ENCODE measurements at regions not wholly inside any gene's neighbourhood (a gene's known extent, or its start where the extent isn't known, plus 50 kb on each side); places are given as distances from the start of the nearest gene placed in this dataset.

- DNase-seq (ENCODE audit: low read depth, low spot score): no peak
- ChIA-PET POLR2A (no interaction called here), CTCF (no interaction called here)
- TF ChIP-seq, protein P1, sequence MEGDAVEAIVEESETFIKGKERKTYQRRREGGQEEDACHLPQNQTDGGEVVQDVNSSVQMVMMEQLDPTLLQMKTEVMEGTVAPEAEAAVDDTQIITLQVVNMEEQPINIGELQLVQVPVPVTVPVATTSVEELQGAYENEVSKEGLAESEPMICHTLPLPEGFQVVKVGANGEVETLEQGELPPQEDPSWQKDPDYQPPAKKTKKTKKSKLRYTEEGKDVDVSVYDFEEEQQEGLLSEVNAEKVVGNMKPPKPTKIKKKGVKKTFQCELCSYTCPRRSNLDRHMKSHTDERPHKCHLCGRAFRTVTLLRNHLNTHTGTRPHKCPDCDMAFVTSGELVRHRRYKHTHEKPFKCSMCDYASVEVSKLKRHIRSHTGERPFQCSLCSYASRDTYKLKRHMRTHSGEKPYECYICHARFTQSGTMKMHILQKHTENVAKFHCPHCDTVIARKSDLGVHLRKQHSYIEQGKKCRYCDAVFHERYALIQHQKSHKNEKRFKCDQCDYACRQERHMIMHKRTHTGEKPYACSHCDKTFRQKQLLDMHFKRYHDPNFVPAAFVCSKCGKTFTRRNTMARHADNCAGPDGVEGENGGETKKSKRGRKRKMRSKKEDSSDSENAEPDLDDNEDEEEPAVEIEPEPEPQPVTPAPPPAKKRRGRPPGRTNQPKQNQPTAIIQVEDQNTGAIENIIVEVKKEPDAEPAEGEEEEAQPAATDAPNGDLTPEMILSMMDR (IDR thresholded peaks at IDR 0.05; ENCODE audit: low read depth, low read length): no peak
- no peaks in the 10 kb centered on the region for H3K9me3 ChIP-seq (ENCODE audit: control insufficient read depth, insufficient read depth, low read length)
- H3K27ac ChIP-seq (ENCODE audit: low read depth, low read length): no peak overlapping the region
- H3K4me3 ChIP-seq (ENCODE audit: low read depth, low read length): no peak overlapping the region
- H3K27me3 ChIP-seq (ENCODE audit: control insufficient read depth, insufficient read depth, low read length): peaks cover 7% of the 10 kb centered on the region
Measured at GRCh38 chr9:126128494-126129142, 198.0 kb upstream of the MVB12B start.

- TF ChIP-seq, protein P1 (IDR thresholded peaks at IDR 0.05; ENCODE audit: low read depth, low read length): no peak
- H3K9me3 ChIP-seq (ENCODE audit: control insufficient read depth, insufficient read depth, low read length): no peaks in the 10 kb centered on the region
- CTCF ChIA-PET: no interaction called here
- H3K27ac ChIP-seq (ENCODE audit: low read depth, low read length): no peak overlapping the region
- DNase-seq (ENCODE audit: low read depth, low spot score): no peak
- no peaks in the 10 kb centered on the region for H3K27me3 ChIP-seq (ENCODE audit: control insufficient read depth, insufficient read depth, low read length)
- POLR2A ChIA-PET: no interaction called here
- no peak overlapping the region for H3K4me3 ChIP-seq (ENCODE audit: low read depth, low read length)
Measured at GRCh38 chr9:126131066-126132010, 195.3 kb upstream of the MVB12B start.

GRCh38 chr9:126132746-126133145 lies 193.9 kb upstream of the MVB12B start:
- Histone ChIP-seq H3K27me3 (ENCODE audit: control insufficient read depth, insufficient read depth, low read length) (no peaks in the 10 kb centered on the region), H3K27ac (ENCODE audit: low read depth, low read length) (no peak overlapping the region), H3K9me3 (ENCODE audit: control insufficient read depth, insufficient read depth, low read length) (no peaks in the 10 kb centered on the region), H3K4me3 (ENCODE audit: low read depth, low read length) (no peak overlapping the region)
- TF ChIP-seq, protein P1 (IDR thresholded peaks at IDR 0.05; ENCODE audit: low read depth, low read length): no peak
- POLR2A ChIA-PET: no interaction called here
- DNase-seq (ENCODE audit: low read depth, low spot score): no peak
- CTCF ChIA-PET: no interaction called here

DNA sequence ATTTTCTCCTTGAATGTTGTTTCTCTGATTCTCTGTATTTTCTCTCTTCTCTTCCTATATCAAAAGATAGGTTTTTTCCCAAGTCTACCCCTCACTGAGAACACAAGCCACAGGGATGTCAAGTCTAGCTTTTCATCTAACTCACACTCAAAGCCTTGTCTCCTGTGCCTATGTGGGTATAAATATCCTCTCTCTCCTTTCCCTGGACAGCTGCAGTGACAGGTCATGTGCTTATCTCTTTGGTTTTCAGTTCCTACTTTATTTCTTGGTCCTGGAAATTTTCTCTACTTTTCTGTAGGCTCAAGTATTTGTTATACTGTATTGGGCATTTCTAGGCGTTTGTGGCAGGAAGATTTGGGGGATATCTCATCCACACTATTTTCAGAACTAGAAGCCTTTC lies 182.4 kb upstream of the MVB12B start:
- ChIA-PET CTCF (no interaction called here), POLR2A (no interaction called here)
- Histone ChIP-seq H3K27ac (ENCODE audit: low read depth, low read length) (no peak overlapping the region), H3K27me3 (ENCODE audit: control insufficient read depth, insufficient read depth, low read length) (peaks cover 10% of the 10 kb centered on the region), H3K4me3 (ENCODE audit: low read depth, low read length) (no peak overlapping the region), H3K9me3 (ENCODE audit: control insufficient read depth, insufficient read depth, low read length) (no peaks in the 10 kb centered on the region; the same call in 1 of the 2 replicates)
- no peak for DNase-seq (ENCODE audit: low read depth, low spot score)
- TF ChIP-seq, protein P1 (IDR thresholded peaks at IDR 0.05; ENCODE audit: low read depth, low read length): no peak

All from AG04450 (cell line).